IMR-90 (cell line): ENCODE measurements at regions not wholly inside any gene's neighbourhood (a gene's known extent, or its start where the extent isn't known, plus 50 kb on each side); places are given as distances from the start of the nearest gene placed in this dataset.

ENCODE experiments used
- MAFK ChIP-seq: IDR thresholded peaks from 2 replicates; pipeline ENCODE4 v1.6.1; 2012; ENCODE audit warnings: low read depth, low read length, improper control_type of control experiment
- POLR2A ChIP-seq: IDR thresholded peaks from 2 replicates; pipeline ENCODE4 v1.6.1; 2012; ENCODE audit warnings: mild to moderate bottlenecking, low read depth, low read length

- TF ChIP-seq POLR2A, result no peak
- TF ChIP-seq MAFK, result no peak
Measured at GRCh38 chr11:28649922-28650321, 541.7 kb downstream of the METTL15 start.
